ENCODE measurements at regions not wholly inside any gene's neighbourhood (a gene's known extent, or its start where the extent isn't known, plus 50 kb on each side); places are given as distances from the start of the nearest gene placed in this dataset.
A peak's percentile ranks its signal among the peaks of the same experiment; 100 is the strongest.

DNA sequence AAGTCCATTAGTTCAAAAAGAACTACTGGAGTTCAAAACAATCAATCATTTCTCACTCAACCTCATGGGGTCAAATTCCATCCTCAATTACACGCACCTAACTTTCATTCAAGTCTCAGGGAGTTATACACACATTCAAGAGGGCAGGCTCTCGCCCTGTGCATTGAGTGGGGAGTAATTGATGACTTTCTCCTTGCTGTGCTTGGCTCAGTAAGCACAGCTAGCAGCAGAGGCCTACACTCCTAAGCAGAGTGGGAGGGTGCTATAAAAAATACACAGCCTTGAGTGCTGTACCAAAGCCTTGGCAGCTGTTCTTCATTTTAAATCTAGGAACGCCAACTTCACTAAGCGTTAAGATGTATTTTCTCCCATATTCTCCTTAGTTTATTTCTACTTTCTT lies 958.3 kb upstream of the ADGRL3 start:
- DNase-seq = peak in 4 of 5 donors; percentile 35 to 83 (median 68)

DNA sequence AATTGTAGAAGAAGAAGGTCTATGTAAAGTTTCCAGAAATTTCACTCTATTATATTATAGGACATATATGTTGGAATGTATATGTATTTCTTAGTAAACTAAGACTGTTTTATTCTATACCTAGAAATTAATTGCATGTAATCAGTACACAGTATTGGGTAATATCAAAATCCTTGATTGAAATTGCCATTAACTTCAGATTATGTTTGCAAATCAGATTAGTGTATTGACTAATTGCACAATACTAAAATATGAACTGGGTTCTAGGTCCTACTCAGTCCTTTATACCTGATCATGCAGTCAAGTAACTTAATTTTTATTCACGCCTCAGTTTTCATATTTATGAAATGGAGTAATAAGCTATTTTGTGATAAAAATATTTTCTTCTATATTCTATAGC lies 950.3 kb upstream of the ADGRL3 start:
- DNase-seq (no peak), FAIRE-seq (no peak)
- H3K9me3 ChIP-seq (ENCODE audit: control insufficient read depth in 2 of 3, insufficient read depth in 1 of 3, low read length in 3 of 3) = no peaks in the 10 kb centered on the region
- no peaks in the 10 kb centered on the region for H3K36me3 ChIP-seq (ENCODE audit: control insufficient read depth in 2 of 3, insufficient read depth in 3 of 3, low read length in 3 of 3)
- no peak overlapping the region for H3K9ac ChIP-seq (ENCODE audit: low read length in 3 of 3)
- H3K4me3 ChIP-seq (ENCODE audit: low read length in 3 of 3) = no peak overlapping the region
- intact Hi-C loops (cut with DNase I) = no loop called here
- no peaks in the 10 kb centered on the region for H3K27me3 ChIP-seq (ENCODE audit: control insufficient read depth, insufficient read depth, low read length)
- no peak overlapping the region for H3K27ac ChIP-seq (ENCODE audit: low read depth in 2 of 2, low read length in 2 of 2)
- TF ChIP-seq, protein P1, sequence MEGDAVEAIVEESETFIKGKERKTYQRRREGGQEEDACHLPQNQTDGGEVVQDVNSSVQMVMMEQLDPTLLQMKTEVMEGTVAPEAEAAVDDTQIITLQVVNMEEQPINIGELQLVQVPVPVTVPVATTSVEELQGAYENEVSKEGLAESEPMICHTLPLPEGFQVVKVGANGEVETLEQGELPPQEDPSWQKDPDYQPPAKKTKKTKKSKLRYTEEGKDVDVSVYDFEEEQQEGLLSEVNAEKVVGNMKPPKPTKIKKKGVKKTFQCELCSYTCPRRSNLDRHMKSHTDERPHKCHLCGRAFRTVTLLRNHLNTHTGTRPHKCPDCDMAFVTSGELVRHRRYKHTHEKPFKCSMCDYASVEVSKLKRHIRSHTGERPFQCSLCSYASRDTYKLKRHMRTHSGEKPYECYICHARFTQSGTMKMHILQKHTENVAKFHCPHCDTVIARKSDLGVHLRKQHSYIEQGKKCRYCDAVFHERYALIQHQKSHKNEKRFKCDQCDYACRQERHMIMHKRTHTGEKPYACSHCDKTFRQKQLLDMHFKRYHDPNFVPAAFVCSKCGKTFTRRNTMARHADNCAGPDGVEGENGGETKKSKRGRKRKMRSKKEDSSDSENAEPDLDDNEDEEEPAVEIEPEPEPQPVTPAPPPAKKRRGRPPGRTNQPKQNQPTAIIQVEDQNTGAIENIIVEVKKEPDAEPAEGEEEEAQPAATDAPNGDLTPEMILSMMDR (IDR thresholded peaks at IDR 0.05; ENCODE audit: borderline replicate concordance, extremely low read depth, insufficient read depth) = no peak
- H3K4me1 ChIP-seq (ENCODE audit: control insufficient read depth in 2 of 3, insufficient read depth in 2 of 3, low read depth in 1 of 3, low read length in 3 of 3) = no peaks in the 10 kb centered on the region

More for the DNA sequence above, 958.3 kb upstream of the ADGRL3 start:
- H3K27me3 ChIP-seq (ENCODE audit: control insufficient read depth, insufficient read depth, low read length) = no peaks in the 10 kb centered on the region
- H3K9ac ChIP-seq (ENCODE audit: low read length in 3 of 3) = no peak overlapping the region
- H3K4me3 ChIP-seq (ENCODE audit: low read length in 3 of 3) = no peak overlapping the region
- no peak for FAIRE-seq
- H3K4me1 ChIP-seq (ENCODE audit: control insufficient read depth in 2 of 3, insufficient read depth in 2 of 3, low read depth in 1 of 3, low read length in 3 of 3) = no peaks in the 10 kb centered on the region
- intact Hi-C loops (cut with DNase I) = no loop called here
- TF ChIP-seq, protein P1 (IDR thresholded peaks at IDR 0.05; ENCODE audit: borderline replicate concordance, extremely low read depth, insufficient read depth) = no peak
- H3K9me3 ChIP-seq (ENCODE audit: control insufficient read depth in 2 of 3, insufficient read depth in 1 of 3, low read length in 3 of 3) = no peaks in the 10 kb centered on the region
- no peak overlapping the region for H3K27ac ChIP-seq (ENCODE audit: low read depth in 2 of 2, low read length in 2 of 2)
- no peaks in the 10 kb centered on the region for H3K36me3 ChIP-seq (ENCODE audit: control insufficient read depth in 2 of 3, insufficient read depth in 3 of 3, low read length in 3 of 3)

DNA sequence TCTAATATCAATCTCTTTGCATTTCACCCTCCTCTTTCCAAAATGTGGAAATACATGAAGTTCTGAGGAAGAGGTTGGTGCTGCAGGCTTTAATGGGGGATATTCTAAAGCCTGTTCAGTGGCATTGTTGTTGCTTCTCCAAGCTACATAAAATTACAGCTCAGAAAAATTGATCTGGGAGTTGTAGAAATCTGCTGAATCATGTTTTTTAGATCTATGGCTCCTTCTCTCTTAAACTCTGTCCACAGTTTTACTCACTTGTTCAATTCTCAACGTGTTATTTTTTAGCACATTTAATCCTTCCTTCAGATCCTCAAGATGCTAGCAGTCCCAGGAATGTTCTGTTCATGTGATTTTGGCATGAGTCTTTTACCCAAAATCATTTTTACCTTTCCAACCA lies 949.5 kb upstream of the ADGRL3 start:
- TF ChIP-seq, protein P1 (IDR thresholded peaks at IDR 0.05; ENCODE audit: borderline replicate concordance, extremely low read depth, insufficient read depth) = no peak
- H3K36me3 ChIP-seq (ENCODE audit: control insufficient read depth in 2 of 3, insufficient read depth in 3 of 3, low read length in 3 of 3) = no peaks in the 10 kb centered on the region
- H3K27ac ChIP-seq (ENCODE audit: low read depth in 2 of 2, low read length in 2 of 2) = no peak overlapping the region
- H3K9ac ChIP-seq (ENCODE audit: low read length in 3 of 3) = no peak overlapping the region
- DNase-seq (no peak), FAIRE-seq (no peak)
- no peak overlapping the region for H3K4me3 ChIP-seq (ENCODE audit: low read length in 3 of 3)
- H3K27me3 ChIP-seq (ENCODE audit: control insufficient read depth, insufficient read depth, low read length) = no peaks in the 10 kb centered on the region
- H3K4me1 ChIP-seq (ENCODE audit: control insufficient read depth in 2 of 3, insufficient read depth in 2 of 3, low read depth in 1 of 3, low read length in 3 of 3) = no peaks in the 10 kb centered on the region
- H3K9me3 ChIP-seq (ENCODE audit: control insufficient read depth in 2 of 3, insufficient read depth in 1 of 3, low read length in 3 of 3) = no peaks in the 10 kb centered on the region
- intact Hi-C loops (cut with DNase I) = no loop called here

DNA sequence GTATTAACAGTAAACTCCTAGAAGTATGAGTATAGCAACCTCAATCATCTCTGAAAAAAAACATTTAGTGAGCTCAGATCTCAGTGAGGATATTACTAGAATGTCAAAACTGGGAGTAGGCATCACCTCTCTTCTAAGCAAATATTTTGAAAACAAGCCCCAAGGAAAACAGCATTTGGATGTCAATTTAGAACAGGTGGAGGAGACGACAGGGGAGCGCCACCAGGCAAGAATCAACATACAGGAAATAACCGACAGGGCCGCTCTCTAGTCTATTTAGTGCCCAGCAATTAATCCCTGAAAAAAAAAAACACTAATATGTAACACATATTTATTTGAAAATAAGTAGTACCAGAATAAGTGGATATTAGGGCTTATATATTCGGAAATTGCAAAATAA lies 940.3 kb upstream of the ADGRL3 start:
- Histone ChIP-seq H3K36me3 (ENCODE audit: control insufficient read depth in 2 of 3, insufficient read depth in 3 of 3, low read length in 3 of 3) (no peaks in the 10 kb centered on the region), H3K4me3 (ENCODE audit: low read length in 3 of 3) (no peak overlapping the region), H3K27me3 (ENCODE audit: control insufficient read depth, insufficient read depth, low read length) (no peaks in the 10 kb centered on the region), H3K9ac (ENCODE audit: low read length in 3 of 3) (no peak overlapping the region), H3K4me1 (ENCODE audit: control insufficient read depth in 2 of 3, insufficient read depth in 2 of 3, low read depth in 1 of 3, low read length in 3 of 3) (no peaks in the 10 kb centered on the region), H3K9me3 (ENCODE audit: control insufficient read depth in 2 of 3, insufficient read depth in 1 of 3, low read length in 3 of 3) (no peaks in the 10 kb centered on the region), H3K27ac (ENCODE audit: low read depth in 2 of 2, low read length in 2 of 2) (no peak overlapping the region)
- intact Hi-C loops (cut with DNase I) = no loop called here
- DNase-seq (no peak), FAIRE-seq (no peak)
- TF ChIP-seq, protein P1 (IDR thresholded peaks at IDR 0.05; ENCODE audit: borderline replicate concordance, extremely low read depth, insufficient read depth) = no peak
